IMR-90 (cell line): ENCODE measurements at regions not wholly inside any gene's neighbourhood (a gene's known extent, or its start where the extent isn't known, plus 50 kb on each side); places are given as distances from the start of the nearest gene placed in this dataset.

Source experiments
- ATAC-seq: fragments of 200-7000 bp; cut with Tn5 transposase; 2 replicates; pipeline ENCODE4 v1.9.1; 2020; ENCODE audit warnings: low read depth, mild to moderate bottlenecking, moderate library complexity
- BruUV-seq: library from RNA; stranded (reverse); fragments of 400-500 nt; replicated peaks from 2 replicates; lab custom pipeline; 2021; lab: Mats Ljungman, UMichigan
- CTCF ChIA-PET: fragments of 300-600 bp; formaldehyde crosslinking; extraction: SDS; loops from one replicate; lab custom pipeline; 2021; ENCODE audit warnings: antibody characterized with exemption; lab: Yijun Ruan, JAX
- POLR2A ChIA-PET: fragments of 300-600 bp; sonication (Branson Sonifier 250); formaldehyde crosslinking; loops from one replicate; lab custom pipeline; 2022; ENCODE audit warnings: antibody characterized with exemption; ENCODE audit not compliant: unreplicated experiment; lab: Charles Lee
- DNase-seq: peaks from one replicate; pipeline ENCODE4 v3.0.0; 2013
- H2AFZ ChIP-seq: replicated peaks from 2 replicates; pipeline ENCODE3; 2013; ENCODE audit warnings: low read length, mild to moderate bottlenecking; ENCODE audit not compliant: poor library complexity
- H2AK5ac ChIP-seq: 2 replicates; pipeline ENCODE4 v1.6.1; 2013; ENCODE audit warnings: low read depth, low read length, inconsistent platforms
- H2AK9ac ChIP-seq: replicated peaks from 2 replicates; pipeline ENCODE3; 2013; ENCODE audit warnings: mild to moderate bottlenecking, low read depth, low read length, moderate library complexity; ENCODE audit not compliant: poor library complexity
- H2BK120ac ChIP-seq: 2 replicates; pipeline ENCODE4 v1.6.1; 2013; ENCODE audit warnings: low read depth, low read length, inconsistent platforms
- H2BK15ac ChIP-seq: 3 replicates; pipeline ENCODE4 v1.6.1; 2013; ENCODE audit warnings: low read depth, low read length, inconsistent platforms
- H2BK20ac ChIP-seq: 2 replicates; pipeline ENCODE4 v1.6.1; 2013; ENCODE audit warnings: low read depth, mild to moderate bottlenecking, inconsistent platforms, low read length, moderate library complexity
- H2BK5ac ChIP-seq: 2 replicates; pipeline ENCODE4 v1.6.1; 2013; ENCODE audit warnings: mild to moderate bottlenecking, low read depth, low read length, inconsistent platforms; ENCODE audit not compliant: poor library complexity, severe bottlenecking
- H3K14ac ChIP-seq: replicated peaks from 2 replicates; pipeline ENCODE4 v1.6.1; 2013; ENCODE audit warnings: low read depth, low read length, inconsistent platforms
- H3K18ac ChIP-seq: 2 replicates; pipeline ENCODE4 v1.6.1; 2013; ENCODE audit warnings: low read depth, low read length, control low read depth
- H3K23ac ChIP-seq: 2 replicates; pipeline ENCODE4 v1.6.1; 2013; ENCODE audit warnings: low read depth, low read length, inconsistent platforms
- H3K27ac ChIP-seq: 2 replicates; pipeline ENCODE4 v1.5.1; 2013; ENCODE audit warnings: mild to moderate bottlenecking, control low read depth, low read length; ENCODE audit not compliant: insufficient read depth
- H3K27me3 ChIP-seq: 2 replicates; pipeline ENCODE4 v1.6.1; 2013; ENCODE audit warnings: low read length; ENCODE audit not compliant: control insufficient read depth, insufficient read depth
- H3K36me3 ChIP-seq: 2 replicates; pipeline ENCODE4 v1.6.1; 2013; ENCODE audit warnings: low read length, mixed read lengths; ENCODE audit not compliant: control insufficient read depth, insufficient read depth
- H3K4ac ChIP-seq: 2 replicates; pipeline ENCODE4 v1.6.1; 2013; ENCODE audit warnings: low read depth, low read length, inconsistent platforms
- H3K4me1 ChIP-seq: 2 replicates; pipeline ENCODE4 v1.6.1; 2013; ENCODE audit warnings: low read length, mixed read lengths; ENCODE audit not compliant: control insufficient read depth, insufficient read depth
- H3K4me2 ChIP-seq: 2 replicates; pipeline ENCODE4 v1.6.1; 2013; ENCODE audit warnings: low read depth, mild to moderate bottlenecking, control low read depth, low read length, moderate library complexity
- H3K4me3 ChIP-seq: 2 replicates; pipeline ENCODE4 v1.5.1; 2013; ENCODE audit warnings: low read depth, mild to moderate bottlenecking, control low read depth, low read length, moderate library complexity; ENCODE audit not compliant: insufficient read depth
- H3K56ac ChIP-seq: 2 replicates; pipeline ENCODE4 v1.6.1; 2013; ENCODE audit warnings: low read length, inconsistent platforms; ENCODE audit not compliant: insufficient read depth; ENCODE audit errors: extremely low read depth
- H3K79me1 ChIP-seq, 2 experiments: 2 replicates each; pipeline ENCODE4 v1.6.1; 2013; ENCODE audit warnings: low read length in 2 of 2, inconsistent platforms in 1 of 2, low read depth in 1 of 2
- H3K9ac ChIP-seq: 2 replicates; pipeline ENCODE4 v1.6.1; 2013; ENCODE audit warnings: low read depth, low read length, control low read depth
- H3K9me1 ChIP-seq: 2 replicates; pipeline ENCODE4 v1.6.1; 2013; ENCODE audit warnings: low read length, inconsistent platforms; ENCODE audit not compliant: insufficient read depth
- H3K9me3 ChIP-seq: 2 replicates; pipeline ENCODE4 v1.6.1; 2013; ENCODE audit warnings: low read length; ENCODE audit not compliant: control insufficient read depth, insufficient read depth
- H4K20me1 ChIP-seq: 2 replicates; pipeline ENCODE4 v1.6.1; 2013; ENCODE audit warnings: low read length, inconsistent platforms; ENCODE audit not compliant: insufficient read depth
- H4K5ac ChIP-seq: 2 replicates; pipeline ENCODE4 v1.6.1; 2013; ENCODE audit warnings: mild to moderate bottlenecking, low read depth, low read length, control low read depth
- H4K8ac ChIP-seq, 2 experiments: 2 replicates each; pipeline ENCODE4 v1.6.1; 2013; ENCODE audit warnings: low read depth in 2 of 2, low read length in 2 of 2, control low read depth in 1 of 2, inconsistent platforms in 1 of 2
- H4K91ac ChIP-seq: 2 replicates; pipeline ENCODE4 v1.6.1; 2013; ENCODE audit warnings: low read depth, low read length, inconsistent platforms; ENCODE audit not compliant: insufficient read depth
- BHLHE40 ChIP-seq: fragments of 150-350 bp; IDR thresholded peaks from 2 replicates; pipeline ENCODE4 v1.6.1; 2016; ENCODE audit warnings: mild to moderate bottlenecking, low read depth, low read length
- CEBPB ChIP-seq: IDR thresholded peaks from 2 replicates; pipeline ENCODE4 v1.6.1; 2012; ENCODE audit warnings: low read depth, low read length, improper control_type of control experiment
- CHD1 ChIP-seq: IDR thresholded peaks from 2 replicates; pipeline ENCODE4 v1.6.1; 2012; ENCODE audit warnings: low read depth, low read length, improper control_type of control experiment
- CTCF ChIP-seq: conservative IDR thresholded peaks from 2 replicates; pipeline ENCODE4 v1.5.1; 2012; ENCODE audit warnings: mild to moderate bottlenecking, low read depth, low read length, improper control_type of control experiment
- FOS ChIP-seq: fragments of 150-350 bp; IDR thresholded peaks from 2 replicates; pipeline ENCODE4 v1.6.1; 2016; ENCODE audit warnings: low read depth, low read length
- MAFK ChIP-seq: IDR thresholded peaks from 2 replicates; pipeline ENCODE4 v1.6.1; 2012; ENCODE audit warnings: low read depth, low read length, improper control_type of control experiment
- MXI1 ChIP-seq: IDR thresholded peaks from 2 replicates; pipeline ENCODE4 v1.6.1; 2012; ENCODE audit warnings: low read depth, mild to moderate bottlenecking, low read length, moderate library complexity, borderline replicate concordance
- RFX5 ChIP-seq: IDR thresholded peaks from 2 replicates; pipeline ENCODE4 v1.8.0; 2012; ENCODE audit warnings: low read depth, mild to moderate bottlenecking, low read length, moderate library complexity
- USF2 ChIP-seq: fragments of 150-350 bp; IDR thresholded peaks from 2 replicates; pipeline ENCODE4 v1.6.1; 2017; ENCODE audit warnings: mild to moderate bottlenecking, antibody characterized with exemption, low read length, low read depth
- WGBS, 2 experiments: methylation state at CpG; one replicate each; pipeline versions ENCODE4 v1.1.5 to v1.1.7; 2013; ENCODE audit warnings: missing lambda C conversion rate in 2 of 2; ENCODE audit not compliant: insufficient read length in 1 of 2; ENCODE audit errors: extremely low coverage in 2 of 2; 5-methylcytosine and 5-hydroxymethylcytosine counted together
- dilution Hi-C: fragments of 300-500 bp; cut with HindIII; formaldehyde crosslinking; loops from one replicate; pipeline ENCODE4 v1.14.3; 2018; ENCODE audit warnings: low sequenced_read_pairs; ENCODE audit not compliant: unreplicated experiment
- in situ Hi-C: fragments of 300-500 bp; cut with MboI; formaldehyde crosslinking; loops from 3 replicates; pipeline ENCODE4 v1.14.3; 2019; ENCODE audit warnings: low sequenced_read_pairs, inconsistent platforms, mixed read lengths
- intact Hi-C: fragments of 100-400 bp; cut with micrococcal nuclease; formaldehyde crosslinking; loops from 2 replicates; pipeline ENCODE4 v1.10.0; 2022

GRCh38 chr3:157785102-157785826, 282.0 kb upstream of the VEPH1 start:
- H3K4me2 ChIP-seq: peak overlapping the region; percentile 29; the same call in 1 of the 2 replicates
- H2BK5ac ChIP-seq: peak overlapping the region; percentile 1
- in situ Hi-C loops (no loop called here), intact Hi-C loops (loop anchor here (5.0 kb wide), 1 partner anchor 258 kb away; no protein-coding TSS in a partner anchor), dilution Hi-C loops (no loop called here)
- H3K79me1 ChIP-seq: no peaks in the 10 kb centered on the region
- peaks cover 12% of the 10 kb centered on the region for H3K4me1 ChIP-seq
- ATAC-seq (peak; percentile 92), DNase-seq (peak; percentile 94)
- no peak overlapping the region for H2BK15ac ChIP-seq
- no peaks in the 10 kb centered on the region for H3K9me3 ChIP-seq
- H3K9ac ChIP-seq: no peak overlapping the region
- peak overlapping the region; percentile 67 for H3K23ac ChIP-seq
- H4K8ac ChIP-seq: peak overlapping the region in 1 of 2 experiments; percentile 41; a peak in 2 of 4 replicates
- peak overlapping the region; percentile 49; the same call in 1 of the 2 replicates for H3K14ac ChIP-seq
- H3K36me3 ChIP-seq: no peaks in the 10 kb centered on the region
- peak overlapping the region; percentile 35; the same call in 1 of the 2 replicates for H3K56ac ChIP-seq
- 0 out of 2 replicates have a peak, but pooled peaks cover 4% of the 10 kb centered on the region for H3K9me1 ChIP-seq
- H3K4ac ChIP-seq: peak overlapping the region; percentile 87
- H2AK9ac ChIP-seq: no peak overlapping the region
- H2AK5ac ChIP-seq: peak overlapping the region; percentile 12; the same call in 1 of the 2 replicates
- no peak overlapping the region for H2AFZ ChIP-seq
- POLR2A ChIA-PET: no interaction called here
- no TSS peak for BruUV-seq
- TF ChIP-seq FOS (peak; percentile 82), USF2 (no peak), RFX5 (no peak), BHLHE40 (peak; percentile 70), CEBPB (peak; percentile 54), CTCF (no peak), MXI1 (no peak), CHD1 (no peak), MAFK (peak; percentile 80)
- no peaks in the 10 kb centered on the region for H3K27me3 ChIP-seq
- 0% methylated on average over 2 of the region's 6 CpGs; no CpG with 5 or more reads in 1 of the 2 experiments for WGBS, 2 experiments
- no peak overlapping the region for H3K4me3 ChIP-seq
- H2BK20ac ChIP-seq: peak overlapping the region; percentile 80
- H4K20me1 ChIP-seq: no peaks in the 10 kb centered on the region
- no peak overlapping the region for H4K5ac ChIP-seq
- H3K18ac ChIP-seq: peak overlapping the region; percentile 25; the same call in 1 of the 2 replicates
- no peak overlapping the region for H3K27ac ChIP-seq
- CTCF ChIA-PET: interaction anchor here (0.6 to 0.8 kb wide), 2 partner anchors 648 to 751 kb away, joined by 3 read pairs; no protein-coding TSS in a partner anchor
- peak overlapping the region; percentile 65; the same call in 1 of the 2 replicates for H4K91ac ChIP-seq
- H2BK120ac ChIP-seq: peak overlapping the region; percentile 96
